ENCODE measurements at regions not wholly inside any gene's neighbourhood (a gene's known extent, or its start where the extent isn't known, plus 50 kb on each side); places are given as distances from the start of the nearest gene placed in this dataset.

DNA sequence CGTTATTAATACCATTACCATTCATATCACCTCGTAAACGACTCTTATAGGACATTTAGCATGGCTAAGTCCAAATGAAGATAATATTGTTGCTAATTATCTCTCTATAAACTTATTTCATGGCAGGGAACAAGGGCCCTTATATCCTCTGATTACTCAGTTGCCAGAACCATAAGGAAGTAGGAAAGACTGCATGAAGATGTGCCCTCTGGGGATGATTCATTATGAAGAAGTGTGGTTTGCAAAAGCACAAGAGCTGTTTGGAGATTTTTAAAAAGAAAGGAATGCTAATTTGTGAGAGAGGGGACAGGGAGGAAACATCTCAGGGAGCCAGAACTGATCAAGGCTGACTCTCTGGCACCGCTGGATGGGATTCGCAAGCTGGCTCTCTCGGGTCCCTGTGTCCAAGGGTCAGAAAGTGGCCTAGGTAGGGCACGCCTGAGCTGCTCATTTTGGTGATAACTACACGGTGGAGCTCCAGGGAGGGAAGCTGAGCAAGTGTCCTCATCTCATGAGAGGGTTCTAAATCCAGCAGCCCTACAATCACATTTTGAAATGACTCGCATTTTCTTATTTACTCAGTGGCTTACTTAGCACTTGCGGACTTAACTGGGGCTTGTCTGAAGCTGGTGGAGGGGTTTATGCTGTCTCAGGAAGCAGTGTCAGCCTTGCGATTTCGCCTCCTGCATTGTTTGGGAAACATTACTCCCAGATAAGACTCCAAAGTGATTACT lies 136.8 kb downstream of the C5orf15 start:
- TF ChIP-seq FOXM1 (IDR thresholded peaks at IDR 0.05; ENCODE audit: borderline replicate concordance, low read depth): no peak
- TF ChIP-seq, protein P1, sequence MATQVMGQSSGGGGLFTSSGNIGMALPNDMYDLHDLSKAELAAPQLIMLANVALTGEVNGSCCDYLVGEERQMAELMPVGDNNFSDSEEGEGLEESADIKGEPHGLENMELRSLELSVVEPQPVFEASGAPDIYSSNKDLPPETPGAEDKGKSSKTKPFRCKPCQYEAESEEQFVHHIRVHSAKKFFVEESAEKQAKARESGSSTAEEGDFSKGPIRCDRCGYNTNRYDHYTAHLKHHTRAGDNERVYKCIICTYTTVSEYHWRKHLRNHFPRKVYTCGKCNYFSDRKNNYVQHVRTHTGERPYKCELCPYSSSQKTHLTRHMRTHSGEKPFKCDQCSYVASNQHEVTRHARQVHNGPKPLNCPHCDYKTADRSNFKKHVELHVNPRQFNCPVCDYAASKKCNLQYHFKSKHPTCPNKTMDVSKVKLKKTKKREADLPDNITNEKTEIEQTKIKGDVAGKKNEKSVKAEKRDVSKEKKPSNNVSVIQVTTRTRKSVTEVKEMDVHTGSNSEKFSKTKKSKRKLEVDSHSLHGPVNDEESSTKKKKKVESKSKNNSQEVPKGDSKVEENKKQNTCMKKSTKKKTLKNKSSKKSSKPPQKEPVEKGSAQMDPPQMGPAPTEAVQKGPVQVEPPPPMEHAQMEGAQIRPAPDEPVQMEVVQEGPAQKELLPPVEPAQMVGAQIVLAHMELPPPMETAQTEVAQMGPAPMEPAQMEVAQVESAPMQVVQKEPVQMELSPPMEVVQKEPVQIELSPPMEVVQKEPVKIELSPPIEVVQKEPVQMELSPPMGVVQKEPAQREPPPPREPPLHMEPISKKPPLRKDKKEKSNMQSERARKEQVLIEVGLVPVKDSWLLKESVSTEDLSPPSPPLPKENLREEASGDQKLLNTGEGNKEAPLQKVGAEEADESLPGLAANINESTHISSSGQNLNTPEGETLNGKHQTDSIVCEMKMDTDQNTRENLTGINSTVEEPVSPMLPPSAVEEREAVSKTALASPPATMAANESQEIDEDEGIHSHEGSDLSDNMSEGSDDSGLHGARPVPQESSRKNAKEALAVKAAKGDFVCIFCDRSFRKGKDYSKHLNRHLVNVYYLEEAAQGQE (IDR thresholded peaks at IDR 0.05; ENCODE audit: low read depth): no peak
- TF ChIP-seq TEAD4 (IDR thresholded peaks at IDR 0.05): no peak
- TF ChIP-seq CREB1 (IDR thresholded peaks at IDR 0.05; ENCODE audit: low read depth): no peak
- TF ChIP-seq EGR1 (IDR thresholded peaks at IDR 0.05): no peak
- no peak for TF ChIP-seq ZBTB7A (IDR thresholded peaks at IDR 0.05; ENCODE audit: low read depth)
- no peak for TF ChIP-seq TAF1 (IDR thresholded peaks at IDR 0.05; ENCODE audit: low read depth)
- no peak for TF ChIP-seq RAD21 (IDR thresholded peaks at IDR 0.05; ENCODE audit: low read depth)
- TF ChIP-seq EP300 (IDR thresholded peaks at IDR 0.05; ENCODE audit: borderline replicate concordance): no peak
- TF ChIP-seq YY1 (IDR thresholded peaks at IDR 0.05; ENCODE audit: low read depth): no peak
- TF ChIP-seq TCF12 (IDR thresholded peaks at IDR 0.05; ENCODE audit: low read depth): no peak
- no peak for TF ChIP-seq NFIC (IDR thresholded peaks at IDR 0.05)
- TF ChIP-seq, protein P2, sequence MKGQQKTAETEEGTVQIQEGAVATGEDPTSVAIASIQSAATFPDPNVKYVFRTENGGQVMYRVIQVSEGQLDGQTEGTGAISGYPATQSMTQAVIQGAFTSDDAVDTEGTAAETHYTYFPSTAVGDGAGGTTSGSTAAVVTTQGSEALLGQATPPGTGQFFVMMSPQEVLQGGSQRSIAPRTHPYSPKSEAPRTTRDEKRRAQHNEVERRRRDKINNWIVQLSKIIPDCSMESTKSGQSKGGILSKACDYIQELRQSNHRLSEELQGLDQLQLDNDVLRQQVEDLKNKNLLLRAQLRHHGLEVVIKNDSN (IDR thresholded peaks at IDR 0.05): no peak
- TF ChIP-seq, protein P3, sequence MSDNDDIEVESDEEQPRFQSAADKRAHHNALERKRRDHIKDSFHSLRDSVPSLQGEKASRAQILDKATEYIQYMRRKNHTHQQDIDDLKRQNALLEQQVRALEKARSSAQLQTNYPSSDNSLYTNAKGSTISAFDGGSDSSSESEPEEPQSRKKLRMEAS (IDR thresholded peaks at IDR 0.05): no peak
- no peak for TF ChIP-seq CEBPB (IDR thresholded peaks at IDR 0.05)

DNA sequence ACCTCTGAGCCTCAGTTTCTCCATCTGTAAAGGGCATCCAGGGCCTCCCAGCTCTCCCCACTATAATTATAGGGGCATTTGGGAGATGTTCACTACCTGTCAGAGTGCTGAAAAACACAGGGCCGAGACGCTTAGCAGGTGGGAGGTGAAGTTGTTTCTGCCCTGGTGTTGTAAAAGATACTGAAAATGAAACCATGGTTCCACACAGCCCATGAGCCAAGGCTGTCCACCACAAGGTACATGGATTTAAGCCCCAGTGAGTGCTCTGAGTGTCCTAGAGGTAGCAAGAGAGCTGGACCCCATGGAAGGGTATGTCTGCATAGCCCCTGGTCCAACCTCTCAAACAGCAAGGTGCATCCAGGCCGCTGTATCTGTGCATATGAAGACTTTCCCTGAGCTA lies 137.5 kb downstream of the C5orf15 start:
- no peak for TF ChIP-seq TAF1 (IDR thresholded peaks at IDR 0.05; ENCODE audit: low read depth)
- TF ChIP-seq ZBTB7A (IDR thresholded peaks at IDR 0.05; ENCODE audit: low read depth): no peak
- TF ChIP-seq EP300 (IDR thresholded peaks at IDR 0.05; ENCODE audit: borderline replicate concordance): no peak
- TF ChIP-seq TCF12 (IDR thresholded peaks at IDR 0.05; ENCODE audit: low read depth): no peak
- TF ChIP-seq, protein P2 (IDR thresholded peaks at IDR 0.05): no peak
- no peak for TF ChIP-seq EGR1 (IDR thresholded peaks at IDR 0.05)
- TF ChIP-seq FOXM1 (IDR thresholded peaks at IDR 0.05; ENCODE audit: borderline replicate concordance, low read depth): no peak
- TF ChIP-seq RAD21 (IDR thresholded peaks at IDR 0.05; ENCODE audit: low read depth): no peak
- TF ChIP-seq TEAD4 (IDR thresholded peaks at IDR 0.05): no peak
- no peak for TF ChIP-seq CREB1 (IDR thresholded peaks at IDR 0.05; ENCODE audit: low read depth)
- no peak for TF ChIP-seq NFIC (IDR thresholded peaks at IDR 0.05)
- TF ChIP-seq CEBPB (IDR thresholded peaks at IDR 0.05): no peak
- TF ChIP-seq, protein P1 (IDR thresholded peaks at IDR 0.05; ENCODE audit: low read depth): no peak
- TF ChIP-seq, protein P3 (IDR thresholded peaks at IDR 0.05): no peak
- no peak for TF ChIP-seq YY1 (IDR thresholded peaks at IDR 0.05; ENCODE audit: low read depth)

DNA sequence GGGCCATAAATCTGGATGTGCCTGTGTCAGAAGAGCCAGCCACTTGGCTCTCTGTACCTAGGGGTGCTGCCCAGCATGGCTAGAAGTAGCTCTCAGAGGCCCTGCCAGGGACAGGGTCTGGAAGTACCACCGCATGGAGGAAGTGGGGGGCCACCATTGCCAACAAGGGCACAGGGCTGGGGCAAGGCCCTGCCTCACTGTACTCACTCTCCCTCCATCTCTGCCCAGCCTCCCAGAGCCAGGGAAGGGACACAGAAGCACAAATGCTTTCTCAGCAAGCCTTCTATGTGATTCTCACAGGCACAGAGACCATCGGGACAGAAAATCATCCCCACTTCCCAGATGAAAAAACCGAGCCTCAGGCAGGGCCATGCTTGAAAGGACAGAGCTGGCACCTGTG lies 138.1 kb downstream of the C5orf15 start:
- no peak for TF ChIP-seq ZBTB7A (IDR thresholded peaks at IDR 0.05; ENCODE audit: low read depth)
- no peak for TF ChIP-seq CEBPB (IDR thresholded peaks at IDR 0.05)
- TF ChIP-seq CREB1 (IDR thresholded peaks at IDR 0.05; ENCODE audit: low read depth): no peak
- TF ChIP-seq TCF12 (IDR thresholded peaks at IDR 0.05; ENCODE audit: low read depth): no peak
- TF ChIP-seq, protein P1 (IDR thresholded peaks at IDR 0.05; ENCODE audit: low read depth): no peak
- TF ChIP-seq NFIC (IDR thresholded peaks at IDR 0.05): no peak
- TF ChIP-seq, protein P2 (IDR thresholded peaks at IDR 0.05): no peak
- TF ChIP-seq, protein P3 (IDR thresholded peaks at IDR 0.05): no peak
- TF ChIP-seq EP300 (IDR thresholded peaks at IDR 0.05; ENCODE audit: borderline replicate concordance): no peak
- no peak for TF ChIP-seq TEAD4 (IDR thresholded peaks at IDR 0.05)
- no peak for TF ChIP-seq TAF1 (IDR thresholded peaks at IDR 0.05; ENCODE audit: low read depth)
- TF ChIP-seq EGR1 (IDR thresholded peaks at IDR 0.05): no peak
- TF ChIP-seq FOXM1 (IDR thresholded peaks at IDR 0.05; ENCODE audit: borderline replicate concordance, low read depth): no peak
- TF ChIP-seq RAD21 (IDR thresholded peaks at IDR 0.05; ENCODE audit: low read depth): no peak
- no peak for TF ChIP-seq YY1 (IDR thresholded peaks at IDR 0.05; ENCODE audit: low read depth)
